Right forelimb (tissue), 1 donor: ENCODE measurements at regions not wholly inside any gene's neighbourhood (a gene's known extent, or its start where the extent isn't known, plus 50 kb on each side); places are given as distances from the start of the nearest gene placed in this dataset.

Source experiments
- DNase-seq: peaks from one replicate; pipeline ENCODE4 v3.0.0-alpha.2; 2018

DNA sequence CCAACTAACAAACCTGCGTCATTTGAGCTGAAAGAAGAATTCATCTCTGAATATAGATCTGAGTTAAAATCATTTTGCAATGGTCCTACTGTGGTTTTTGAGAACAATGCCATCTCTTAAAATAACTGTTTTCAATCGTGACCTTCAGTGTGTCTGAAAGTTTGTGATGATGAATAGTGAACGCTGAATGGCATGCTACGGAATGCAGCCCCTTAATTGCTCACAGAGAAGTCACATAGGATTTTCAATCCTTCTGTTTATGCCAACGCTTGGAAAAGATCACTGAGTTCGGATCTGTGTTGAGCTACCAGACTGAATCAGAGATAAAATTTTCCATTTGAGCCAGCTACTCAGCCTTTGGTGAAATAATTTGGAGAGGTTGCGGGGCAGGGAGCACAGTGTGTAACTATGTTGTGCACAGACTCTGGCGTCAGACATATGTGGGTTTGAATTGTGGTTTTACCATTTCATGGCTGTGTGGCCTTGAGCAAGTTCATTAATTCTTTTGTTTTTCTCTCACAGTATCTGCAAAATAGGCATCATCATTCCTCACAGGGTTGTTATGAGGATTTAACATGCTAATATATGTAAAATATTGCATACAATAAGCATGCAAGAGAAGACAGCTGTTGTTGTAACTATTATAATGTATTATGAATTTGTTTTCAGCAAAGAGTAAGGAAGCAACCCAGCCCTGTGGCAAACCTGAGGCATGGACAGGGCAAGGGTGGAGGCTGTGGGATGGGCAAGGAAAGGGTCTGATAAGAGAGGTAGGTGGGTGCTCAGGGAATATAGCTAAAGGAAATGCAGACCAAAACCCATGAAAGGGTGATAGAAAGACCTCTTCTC lies 679.9 kb downstream of the KCNA4 start:
- DNase-seq, result no peak

GRCh38 chr11:29334776-29335130 lies 682.1 kb downstream of the KCNA4 start:
- no peak for DNase-seq

DNA sequence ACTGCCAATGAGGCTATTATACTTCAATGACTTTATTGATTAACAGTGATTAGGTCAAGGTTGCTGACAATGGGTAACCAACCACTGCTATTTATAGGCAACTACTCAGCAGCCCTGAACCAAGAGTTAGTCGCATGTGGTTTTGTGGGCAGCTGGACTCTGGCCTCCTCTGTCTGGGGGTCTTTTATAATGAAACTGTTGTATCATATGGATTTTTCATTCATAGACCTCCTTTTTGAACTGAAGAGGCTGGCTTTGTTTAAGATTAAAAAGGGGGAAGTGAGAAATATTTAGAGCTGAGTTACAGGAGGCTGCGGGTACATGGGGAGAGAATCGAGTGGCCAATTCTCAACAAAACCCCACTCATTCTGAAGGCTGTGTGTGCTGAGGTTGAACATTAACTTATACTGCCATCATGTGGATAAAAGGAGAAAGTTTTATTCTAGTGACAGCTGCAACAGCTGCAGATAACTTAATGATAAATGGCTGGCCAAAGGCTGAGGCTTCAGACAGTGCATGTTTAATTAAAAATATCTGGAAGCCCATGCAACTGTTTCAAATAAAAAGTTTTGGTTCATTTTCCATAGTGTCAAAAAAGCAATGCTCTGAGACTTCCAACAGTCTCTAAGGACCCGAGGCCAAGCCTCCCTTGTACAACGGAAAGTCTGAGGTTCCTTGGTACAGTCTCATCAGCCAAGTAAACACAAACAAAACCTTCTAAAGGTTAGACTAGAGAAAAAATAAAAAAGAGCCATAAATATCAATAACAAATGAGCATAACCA lies 682.6 kb downstream of the KCNA4 start:
- no peak for DNase-seq

- DNase-seq, result no peak
These were observed 685.3 kb downstream of the KCNA4 start for GRCh38 chr11:29331451-29332010.

GRCh38 chr11:29328961-29329441 lies 687.8 kb downstream of the KCNA4 start:
- no peak for DNase-seq

GRCh38 chr11:29327891-29328290 lies 688.9 kb downstream of the KCNA4 start:
- DNase-seq, result no peak

- no peak for DNase-seq
These were observed 690.1 kb downstream of the KCNA4 start for GRCh38 chr11:29326757-29327156.

GRCh38 chr11:29324328-29324727 lies 692.5 kb downstream of the KCNA4 start:
- no peak for DNase-seq

DNA sequence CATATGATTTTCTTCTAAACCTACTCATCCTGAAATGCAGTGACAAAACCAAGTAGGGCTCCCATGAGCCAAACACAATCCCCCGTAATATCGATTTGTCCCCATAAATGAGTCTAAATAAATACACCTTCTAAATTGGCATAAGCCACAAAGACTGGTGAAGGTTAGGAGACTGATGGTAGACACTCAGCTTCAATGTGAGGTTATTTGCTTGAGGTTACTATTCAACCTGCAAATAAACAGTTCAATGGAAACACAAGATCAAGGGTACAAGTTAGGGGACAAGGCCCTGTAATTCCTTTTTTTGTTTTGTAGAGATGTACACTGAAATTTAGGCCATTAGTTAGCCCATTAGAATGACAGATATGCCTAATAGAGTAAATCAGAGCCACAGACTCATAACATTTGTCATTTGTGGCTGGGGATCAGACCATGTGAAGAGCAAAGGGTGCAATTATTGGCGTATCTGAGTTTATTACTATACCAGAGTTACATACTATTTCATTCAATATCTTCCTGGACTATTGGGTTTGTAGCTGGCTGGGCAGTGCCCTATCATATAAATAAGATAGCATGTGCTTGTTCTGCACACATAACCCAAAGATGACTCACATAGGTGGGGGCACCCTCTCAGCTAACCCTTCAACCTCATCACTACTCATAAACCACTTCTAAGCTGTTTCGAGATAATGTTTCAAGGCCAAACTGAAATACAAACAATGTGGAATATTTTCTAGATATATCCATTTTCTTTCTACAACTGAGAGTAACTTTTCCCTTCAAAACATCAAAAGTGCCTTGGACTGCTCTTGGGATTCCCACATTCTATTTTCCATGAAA lies 695.3 kb downstream of the KCNA4 start:
- no peak for DNase-seq

DNA sequence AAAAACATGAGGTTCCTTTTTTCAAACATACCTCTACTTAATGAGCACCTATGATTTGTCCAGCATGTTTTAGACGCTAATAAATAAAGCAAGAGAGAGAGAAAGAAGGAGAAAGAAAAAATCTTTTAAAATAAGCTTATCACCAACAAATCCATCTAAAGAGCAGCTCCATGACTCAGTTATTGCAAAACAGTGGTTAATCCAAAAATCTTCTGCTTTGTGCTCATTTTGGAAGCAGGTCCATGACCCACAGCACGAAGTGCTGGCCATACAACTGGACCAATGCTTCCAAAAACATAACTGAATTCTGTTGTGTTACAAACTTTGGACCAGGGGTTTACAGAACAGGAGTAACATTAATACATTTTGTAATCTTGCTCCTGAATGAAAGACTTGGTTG lies 696.6 kb downstream of the KCNA4 start:
- no peak for DNase-seq

DNA sequence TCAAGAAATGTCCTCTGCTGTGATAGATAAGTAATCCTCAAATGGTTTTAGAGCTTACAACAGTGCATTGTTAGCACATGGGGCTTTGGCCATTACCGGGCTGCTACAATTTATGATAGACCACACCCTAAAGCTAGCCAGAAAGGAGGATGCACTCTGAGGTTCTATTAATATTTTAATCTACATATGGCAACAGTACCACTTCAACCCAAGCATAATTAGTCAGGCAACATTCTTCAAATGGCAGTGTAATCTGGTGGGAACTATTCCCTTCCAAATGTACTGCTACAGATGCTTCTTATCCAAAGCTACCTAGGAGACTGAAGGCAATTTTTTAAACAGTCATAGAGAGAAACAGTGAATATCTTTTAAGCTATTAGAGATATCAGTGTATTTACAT lies 697.6 kb downstream of the KCNA4 start:
- DNase-seq, result no peak

DNA sequence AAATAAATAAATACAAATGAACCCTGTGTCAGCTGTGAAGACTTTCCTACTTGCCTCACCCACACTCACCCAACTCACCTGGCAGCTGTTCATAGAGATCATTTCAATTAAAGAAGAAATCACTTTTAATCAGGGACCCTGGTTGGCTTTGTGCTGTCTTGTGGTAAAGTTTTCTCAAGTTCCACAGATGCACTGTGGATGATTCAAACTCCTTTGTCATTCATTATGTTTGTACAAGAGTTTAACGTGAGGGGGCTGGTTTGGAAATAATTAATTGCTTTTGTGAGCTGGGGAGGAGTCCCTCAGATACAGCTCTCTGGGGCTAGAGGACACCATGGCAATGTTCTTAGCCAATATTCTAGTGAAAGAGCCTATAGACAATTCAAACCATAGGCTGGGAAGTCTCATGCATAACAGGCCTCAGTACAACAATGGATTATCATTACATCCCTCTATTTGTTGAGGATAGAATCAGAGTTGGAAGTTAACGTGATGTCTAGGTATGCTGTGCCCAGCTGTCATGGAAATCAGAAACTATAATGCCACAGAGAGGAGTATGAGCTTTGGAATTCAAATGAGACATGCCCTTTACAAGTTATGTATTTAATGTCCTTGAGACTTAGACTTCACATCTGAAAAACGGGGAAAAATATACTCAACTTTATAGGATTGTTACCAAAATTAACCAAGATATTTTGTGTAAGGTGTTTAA lies 698.5 kb downstream of the KCNA4 start:
- no peak for DNase-seq

DNA sequence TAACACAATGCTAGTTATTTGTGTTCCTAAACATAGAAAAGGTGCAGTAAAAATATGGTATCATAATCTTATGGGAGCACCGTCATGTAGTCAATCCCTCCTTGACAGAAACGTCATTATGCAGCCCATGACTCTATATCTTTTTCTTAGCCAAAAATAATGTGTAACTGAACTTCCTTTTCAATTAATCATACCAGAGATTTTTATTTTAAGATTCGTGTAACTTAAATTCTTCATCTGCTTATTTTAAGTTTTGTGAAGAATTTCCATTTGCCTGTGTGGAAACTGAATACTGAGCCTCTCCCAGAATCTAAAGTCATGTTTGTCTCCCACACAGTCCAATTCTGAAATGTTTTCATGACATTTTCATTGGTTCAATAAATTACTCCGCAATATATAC lies 699.1 kb downstream of the KCNA4 start:
- DNase-seq, result no peak

DNA sequence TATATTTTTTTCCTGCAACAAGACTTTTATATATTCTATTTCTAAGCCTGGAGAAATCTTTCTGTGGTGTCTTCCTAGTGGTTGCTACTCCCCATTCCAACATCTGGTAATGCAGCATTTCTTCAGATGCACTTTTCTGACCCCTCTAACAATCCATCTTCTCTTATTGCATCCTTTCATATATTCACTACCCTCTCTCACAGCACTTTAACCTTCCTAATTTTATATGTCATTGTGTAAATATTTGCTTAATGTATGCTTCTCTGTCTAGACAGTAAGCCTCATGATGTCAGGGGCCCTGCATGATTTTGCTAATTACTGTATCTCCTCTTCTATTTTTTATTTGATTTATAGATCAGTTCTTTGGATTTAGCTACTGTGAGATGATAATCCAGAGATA lies 701.6 kb downstream of the KCNA4 start:
- DNase-seq, result no peak

- no peak for DNase-seq
These were observed 702.6 kb downstream of the KCNA4 start for GRCh38 chr11:29314211-29314610.

- no peak for DNase-seq
These were observed 704.0 kb downstream of the KCNA4 start for GRCh38 chr11:29312812-29313211.

- no peak for DNase-seq
These were observed 706.0 kb downstream of the KCNA4 start for GRCh38 chr11:29310725-29311342.

DNA sequence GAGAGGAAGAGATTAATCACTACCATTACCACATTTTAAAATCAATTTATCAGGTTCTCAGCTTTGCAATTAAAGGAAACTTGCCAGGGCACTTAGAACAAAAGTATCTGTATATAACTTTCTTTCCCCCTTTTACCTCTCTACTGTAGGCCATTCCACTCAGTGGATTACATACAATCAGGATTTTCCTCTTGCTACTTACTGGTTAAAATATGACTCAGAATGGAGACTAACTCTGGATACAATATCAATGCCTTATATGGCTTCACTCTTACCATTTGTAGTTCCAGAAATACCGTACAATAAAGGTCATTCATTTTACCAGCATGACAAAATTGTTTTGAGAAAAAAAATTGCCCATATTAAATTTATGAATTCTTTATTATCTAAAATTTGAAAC lies 706.8 kb downstream of the KCNA4 start:
- DNase-seq, result no peak

- no peak for DNase-seq
These were observed 710.3 kb downstream of the KCNA4 start for GRCh38 chr11:29306527-29306926.

DNA sequence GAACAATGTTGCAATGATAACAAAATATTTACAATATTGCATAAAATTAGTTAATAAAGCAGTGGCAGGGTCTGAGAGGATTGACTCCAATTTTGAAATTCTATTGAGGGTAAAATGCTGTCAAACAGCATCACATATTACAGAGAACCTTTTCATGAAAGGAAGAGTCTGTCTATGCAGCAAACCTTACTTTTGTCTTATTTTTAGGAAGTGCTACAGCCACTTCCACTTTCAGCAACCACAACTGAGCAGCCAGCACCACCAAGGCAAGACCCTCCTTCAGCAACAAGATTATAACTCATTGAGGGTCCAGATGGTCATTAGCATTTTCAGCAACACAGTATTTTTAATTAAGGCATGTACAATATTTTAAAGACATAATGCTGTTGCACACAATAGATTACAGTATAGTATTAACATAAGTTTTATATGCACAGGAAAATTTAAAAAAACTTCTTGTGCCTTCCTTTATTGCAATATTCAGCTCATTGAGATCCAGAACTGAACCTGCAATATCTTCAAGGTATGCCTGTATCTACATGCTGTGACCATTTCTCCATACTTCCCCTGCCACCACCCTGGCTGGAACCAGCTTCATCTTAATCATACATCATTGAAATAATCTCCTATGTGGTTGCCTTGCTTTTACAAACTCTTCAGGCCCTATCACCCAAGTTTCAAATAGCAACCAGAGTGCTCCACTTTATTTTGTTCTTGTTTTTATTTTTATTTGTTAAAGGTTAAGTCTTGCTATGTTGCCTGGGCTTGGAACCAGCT lies 711.2 kb downstream of the KCNA4 start:
- no peak for DNase-seq

- no peak for DNase-seq
These were observed 716.4 kb downstream of the KCNA4 start for GRCh38 chr11:29300420-29300819.
